SU-DHL-6 (cell line): ENCODE measurements at regions not wholly inside any gene's neighbourhood (a gene's known extent, or its start where the extent isn't known, plus 50 kb on each side); places are given as distances from the start of the nearest gene placed in this dataset.

ENCODE experiments used
- CTCF ChIP-seq: fragments of 200-600 bp; sonication (generic); IDR thresholded peaks from one replicate; pipeline ENCODE4 v1.5.1; 2017; ENCODE audit warnings: antibody characterized with exemption, mild to moderate bottlenecking, low read length, moderate library complexity; ENCODE audit not compliant: insufficient read depth, poor library complexity, severe bottlenecking
- EZH2phosphoT487 ChIP-seq: fragments of 200-600 bp; sonication (generic), shearing (Covaris generic); conservative IDR thresholded peaks from 2 replicates; pipeline ENCODE4 v1.6.1; 2018; ENCODE audit warnings: mild to moderate bottlenecking, antibody characterized with exemption, low read length, moderate library complexity, mixed read lengths

- TF ChIP-seq CTCF: no peak
- TF ChIP-seq EZH2phosphoT487: no peak
Measured at GRCh38 chr19:30780032-30780431, 407.8 kb downstream of the ZNF536 start.
